HG02759 (cell line): ENCODE measurements at regions not wholly inside any gene's neighbourhood (a gene's known extent, or its start where the extent isn't known, plus 50 kb on each side); places are given as distances from the start of the nearest gene placed in this dataset.
A peak's percentile ranks its signal among the peaks of the same experiment; 100 is the strongest.
"Not testable (repeated sequence)": the region's sequence is repeated elsewhere in the genome, so short reads cannot be mapped to it uniquely, and the experiment has no call there.

Experiments used
- ATAC-seq: cut with Tn5 transposase; IDR thresholded peaks from one replicate; pipeline ENCODE4 v1.9.1; 2021; ENCODE audit warnings: mild to moderate bottlenecking, moderate library complexity; ENCODE audit not compliant: unreplicated experiment

DNA sequence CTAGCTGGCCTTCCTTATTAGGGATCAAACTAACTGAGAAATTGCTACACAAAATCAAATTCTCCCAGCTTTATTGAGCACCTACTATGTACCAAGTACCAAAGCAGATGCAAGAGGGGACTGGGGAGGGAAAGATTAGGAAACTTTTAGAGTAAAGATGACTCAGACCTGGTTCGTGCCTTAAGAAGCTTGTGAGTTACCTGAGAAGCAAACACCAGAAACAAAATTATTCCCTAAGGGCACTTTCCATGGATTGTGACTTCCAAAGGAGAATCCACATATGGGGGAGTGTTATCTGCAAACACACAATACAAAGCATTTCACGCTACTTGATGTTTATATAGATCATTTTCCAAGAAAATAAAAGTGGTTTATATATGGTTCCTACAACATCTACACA is 326.9 kb upstream of the HNRNPA3 start:
- no peak for ATAC-seq

DNA sequence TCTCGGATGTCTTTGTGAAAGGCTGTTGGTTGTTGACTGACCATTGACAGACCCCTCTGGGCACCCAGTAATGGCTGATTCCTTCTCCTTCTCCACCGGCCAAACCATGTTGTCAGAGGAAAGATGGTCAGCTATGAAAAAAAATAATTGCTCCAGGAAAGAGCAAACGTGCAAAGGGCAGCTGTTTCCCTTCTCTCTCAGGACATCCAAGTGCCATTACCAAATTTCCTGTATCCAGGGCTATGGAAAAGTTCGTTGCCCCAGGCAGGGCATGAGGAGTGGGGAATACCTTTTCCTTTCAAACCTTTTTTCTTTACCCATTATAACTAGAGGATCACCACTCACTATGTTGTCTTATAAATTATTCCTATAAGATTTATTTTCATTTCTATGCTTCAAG is 321.5 kb upstream of the HNRNPA3 start:
- no peak for ATAC-seq

DNA sequence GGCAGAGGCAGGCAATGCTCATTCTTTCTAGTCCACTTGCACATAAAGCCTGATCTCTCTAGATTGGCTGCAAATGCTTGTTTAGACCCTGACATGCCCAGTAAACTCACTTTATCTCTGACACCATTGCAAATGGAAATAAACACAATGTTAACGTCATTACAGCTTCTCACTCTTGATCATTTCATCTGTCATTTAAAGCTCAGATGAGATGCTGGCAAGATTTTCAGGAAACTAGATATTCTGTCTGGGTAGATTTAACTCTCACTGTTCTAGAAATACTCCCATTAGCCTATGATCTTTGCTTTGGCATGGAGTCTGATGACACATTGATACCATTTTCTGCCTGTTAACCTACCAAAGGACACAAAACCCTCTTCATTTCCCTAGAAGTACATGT is 320.7 kb upstream of the HNRNPA3 start:
- no peak for ATAC-seq

DNA sequence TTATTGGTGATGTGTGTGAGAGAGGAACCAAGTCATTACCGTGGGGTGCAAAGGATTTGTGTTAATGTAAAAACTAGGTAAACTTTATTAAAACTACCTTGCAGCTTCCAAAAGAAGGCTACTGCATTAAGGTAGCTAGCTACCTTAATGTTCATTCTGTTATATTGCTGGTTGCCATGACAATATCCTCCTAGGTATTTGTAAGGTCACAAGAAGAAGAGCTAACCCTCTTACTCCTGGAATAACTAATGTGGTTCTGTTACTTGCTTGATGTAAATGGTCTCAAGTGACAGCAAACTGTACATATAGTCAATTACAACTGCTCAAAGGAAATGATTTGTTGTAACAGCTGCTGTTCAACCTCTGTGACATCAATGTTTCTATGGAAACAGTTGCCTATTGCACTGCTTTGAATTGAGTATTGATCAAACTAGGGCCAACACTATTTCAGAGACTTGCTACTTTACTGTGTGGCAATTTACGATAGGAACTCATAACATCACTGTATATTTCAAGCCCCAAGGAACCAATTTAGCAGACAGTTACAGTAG is 319.8 kb upstream of the HNRNPA3 start:
- no peak for ATAC-seq

DNA sequence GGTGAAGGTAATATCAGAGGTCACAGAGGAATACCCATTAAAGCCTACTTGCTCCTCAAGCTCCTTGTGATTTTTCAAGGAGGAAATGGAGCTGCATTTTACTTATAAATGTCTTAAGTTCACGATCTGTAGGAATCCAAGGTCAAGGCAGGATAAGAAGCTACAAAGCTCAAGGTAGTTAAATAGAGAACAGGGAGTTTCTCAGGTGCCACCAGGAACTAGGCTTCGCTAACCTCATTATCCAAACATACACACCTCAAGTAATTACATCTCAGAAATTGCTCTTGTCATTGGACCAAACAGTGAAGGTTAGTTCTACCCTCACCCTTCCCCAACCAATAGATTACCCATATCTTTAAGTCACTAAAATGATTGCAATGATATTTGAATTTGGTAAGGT is 317.4 kb upstream of the HNRNPA3 start:
- no peak for ATAC-seq

DNA sequence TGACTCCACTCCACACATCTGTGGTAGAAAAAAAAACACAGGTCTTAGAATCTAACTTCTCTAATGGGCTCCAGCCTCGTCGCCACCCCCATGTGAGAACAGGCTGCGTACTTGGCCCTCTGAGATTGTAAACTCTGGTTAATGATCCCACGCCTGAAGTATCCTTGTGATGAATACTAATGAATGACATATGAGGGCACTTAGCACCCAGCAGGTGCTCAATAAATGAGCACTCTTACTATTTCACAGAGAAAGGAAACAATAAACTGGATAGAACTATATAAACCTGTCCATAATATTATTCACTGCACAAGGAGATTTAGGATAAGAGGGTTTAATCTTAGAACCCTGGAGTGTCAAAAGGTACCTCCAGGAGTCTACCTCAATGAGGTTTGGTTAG is 310.1 kb upstream of the HNRNPA3 start:
- no peak for ATAC-seq

DNA sequence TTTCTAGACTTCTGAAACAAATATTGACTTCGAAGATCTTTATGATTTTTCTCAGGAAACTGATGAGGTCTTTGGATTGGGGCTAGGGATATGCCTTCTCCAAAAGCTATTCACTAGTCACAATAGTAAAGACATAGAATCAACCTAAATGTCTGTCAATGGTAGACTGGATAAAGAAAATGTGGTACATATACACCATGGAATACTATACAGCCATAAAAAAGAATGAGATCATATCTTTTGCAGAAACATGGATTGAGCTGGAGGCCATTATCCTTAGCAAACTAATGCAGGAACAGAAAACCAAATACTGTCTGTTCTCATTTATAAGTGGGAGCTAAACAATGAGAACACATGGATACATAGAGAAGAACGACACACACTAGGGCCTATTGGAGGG is 308.5 kb upstream of the HNRNPA3 start:
- ATAC-seq: not testable (repeated sequence)

DNA sequence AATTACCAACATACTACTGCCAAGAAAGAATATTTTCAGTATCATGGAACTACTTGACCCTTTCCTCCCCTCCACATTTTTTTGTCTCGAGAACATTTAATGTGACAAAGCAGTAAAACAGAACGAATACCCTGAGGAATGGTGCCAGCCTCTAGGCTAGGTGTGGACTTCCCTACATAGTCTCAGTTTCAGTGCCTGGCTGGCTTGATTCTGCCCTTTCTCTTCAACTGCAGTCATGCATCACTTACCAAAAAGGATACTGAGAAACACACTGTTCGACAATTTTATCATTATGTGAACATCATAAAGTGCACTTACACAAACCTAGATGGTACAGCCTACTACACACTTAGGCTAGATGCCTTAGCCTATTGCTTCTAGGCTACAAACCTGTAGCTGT is 305.3 kb upstream of the HNRNPA3 start:
- no peak for ATAC-seq

DNA sequence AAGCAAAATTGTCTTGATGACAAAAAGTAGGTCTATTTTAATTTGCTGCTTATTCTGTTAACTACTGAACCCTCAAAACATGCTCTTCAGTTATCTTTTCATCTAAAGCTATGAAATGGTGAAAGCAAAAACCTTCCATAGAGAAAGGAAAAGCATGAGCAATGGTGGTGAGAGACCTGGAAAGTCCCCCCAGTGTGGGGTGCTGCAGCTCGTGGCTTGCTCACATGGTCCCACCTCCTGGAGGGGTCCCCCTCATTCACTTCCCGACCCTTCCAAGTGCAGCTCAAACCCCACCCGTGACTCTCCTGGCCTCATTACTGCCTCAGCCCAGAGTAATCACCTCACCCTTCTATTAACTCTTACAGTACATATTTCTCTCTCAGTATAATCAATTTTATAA is 301.8 kb upstream of the HNRNPA3 start:
- no peak for ATAC-seq

DNA sequence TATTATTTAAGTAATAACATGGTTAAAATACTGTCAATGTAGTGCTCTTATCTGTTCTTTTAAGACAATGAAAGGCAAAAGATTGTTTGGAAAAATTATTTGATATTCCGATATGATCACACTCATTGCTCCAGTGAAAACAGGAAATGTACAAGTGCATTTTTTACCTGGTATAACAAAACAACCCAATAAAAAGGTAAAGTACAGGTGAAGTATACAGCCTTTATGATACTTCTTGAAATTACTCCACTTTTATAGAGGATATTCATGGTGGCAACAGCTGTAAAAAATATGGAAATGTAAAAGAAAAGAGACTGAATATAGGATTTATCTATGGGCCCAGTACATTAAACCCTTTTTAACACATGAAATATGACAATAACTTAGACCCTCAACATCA is 298.6 kb upstream of the HNRNPA3 start:
- no peak for ATAC-seq

DNA sequence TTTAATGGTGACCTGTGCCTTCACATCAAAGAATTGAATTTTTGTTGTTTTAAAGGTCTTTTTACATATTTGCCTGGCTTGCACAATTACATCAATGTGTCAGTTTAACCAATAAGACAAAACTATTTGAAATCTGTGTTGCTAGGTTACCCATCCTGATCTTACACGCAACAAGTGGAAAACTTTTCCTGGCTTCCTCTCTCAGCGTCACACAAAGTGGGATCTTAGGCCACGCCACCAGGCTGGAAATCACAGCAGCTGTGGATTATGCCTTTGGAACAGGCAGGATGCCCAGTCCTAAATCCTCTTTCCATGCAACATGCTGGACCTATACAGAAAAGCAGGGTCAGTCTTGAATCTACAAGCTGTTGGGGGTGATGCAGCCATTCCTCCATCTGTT is 298.2 kb upstream of the HNRNPA3 start:
- ATAC-seq: no peak

DNA sequence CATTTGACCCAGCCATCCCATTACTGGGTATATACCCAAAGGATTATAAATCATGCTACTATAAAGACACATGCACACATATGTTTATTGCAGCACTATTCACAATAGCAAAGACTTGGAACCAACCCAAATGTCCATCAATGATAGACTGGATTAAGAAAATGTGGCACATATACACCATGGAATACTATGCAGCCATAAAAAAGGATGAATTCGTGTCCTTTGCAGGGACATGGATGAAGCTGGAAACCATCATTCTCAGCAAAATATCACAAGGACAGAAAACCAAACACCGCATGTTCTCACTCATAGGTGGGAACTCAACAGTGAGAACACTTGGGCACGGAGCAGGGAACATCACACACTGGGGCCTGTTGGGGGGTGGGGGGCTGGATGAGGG is 290.0 kb upstream of the HNRNPA3 start:
- not testable (repeated sequence) for ATAC-seq

DNA sequence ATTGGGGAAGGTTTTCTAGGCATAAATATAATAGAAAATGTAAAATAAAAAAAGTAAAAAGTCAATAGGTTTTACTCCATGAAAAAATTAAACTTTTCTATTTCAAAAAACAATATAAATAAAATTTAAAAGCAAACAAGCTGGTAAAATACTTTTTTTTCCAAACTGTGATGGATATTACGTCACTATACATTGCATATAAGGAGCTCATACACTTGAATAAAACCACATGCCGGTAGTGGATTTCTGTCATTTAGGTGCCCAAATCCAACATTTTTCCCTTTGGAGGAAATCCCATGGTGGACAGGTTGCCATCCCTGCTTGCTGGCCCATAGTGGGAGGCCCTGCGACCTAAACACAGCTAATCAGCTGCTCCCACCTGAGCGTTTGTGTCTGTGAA is 289.4 kb upstream of the HNRNPA3 start:
- no peak for ATAC-seq

DNA sequence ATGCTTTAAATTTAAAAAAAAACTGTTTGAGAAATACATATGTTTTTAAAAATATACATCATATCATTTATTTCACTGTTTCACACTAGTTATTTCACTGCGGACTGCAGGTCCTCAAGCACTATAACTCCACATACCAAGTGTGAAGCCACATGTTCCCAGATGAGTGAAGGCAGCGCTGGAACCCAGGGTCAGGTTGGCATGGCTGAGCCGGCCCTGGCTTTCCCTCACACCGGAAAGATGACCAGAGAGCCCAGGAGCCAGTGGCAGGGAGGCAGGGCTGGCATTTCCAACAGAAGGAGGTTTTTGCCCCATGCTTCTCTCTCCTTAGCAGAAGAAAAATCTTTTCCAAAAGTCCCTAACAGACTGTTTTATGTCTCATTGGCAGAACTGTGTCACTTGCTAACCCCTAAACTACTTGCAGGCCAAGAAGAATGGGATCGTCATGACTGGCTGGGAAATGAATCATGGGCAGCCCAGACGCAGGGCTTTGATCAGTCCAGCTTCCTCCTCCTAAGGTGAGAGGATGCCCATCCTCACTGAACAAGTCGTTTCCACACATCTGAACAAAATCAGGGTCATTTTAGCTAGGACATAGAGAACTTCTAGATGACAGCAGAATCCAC is 287.6 kb upstream of the HNRNPA3 start:
- no peak for ATAC-seq

DNA sequence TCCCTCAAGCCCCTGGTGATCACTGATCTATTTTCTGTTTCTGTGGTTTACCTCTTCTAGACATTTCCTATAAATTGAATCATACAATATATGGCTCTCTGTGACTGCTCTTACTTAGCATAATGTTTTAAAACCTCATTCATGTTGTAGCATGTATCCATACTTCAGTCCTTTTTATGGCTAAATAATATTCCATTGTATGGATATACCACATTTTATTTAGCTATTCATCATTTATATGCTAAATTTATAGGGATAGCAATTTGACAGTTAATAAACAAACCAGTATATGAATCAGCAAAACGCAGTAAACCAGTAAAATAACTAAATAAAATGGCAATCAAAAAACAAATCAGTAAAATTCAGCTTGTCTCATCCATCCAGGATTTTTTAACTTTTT is 286.1 kb upstream of the HNRNPA3 start:
- ATAC-seq: no peak

DNA sequence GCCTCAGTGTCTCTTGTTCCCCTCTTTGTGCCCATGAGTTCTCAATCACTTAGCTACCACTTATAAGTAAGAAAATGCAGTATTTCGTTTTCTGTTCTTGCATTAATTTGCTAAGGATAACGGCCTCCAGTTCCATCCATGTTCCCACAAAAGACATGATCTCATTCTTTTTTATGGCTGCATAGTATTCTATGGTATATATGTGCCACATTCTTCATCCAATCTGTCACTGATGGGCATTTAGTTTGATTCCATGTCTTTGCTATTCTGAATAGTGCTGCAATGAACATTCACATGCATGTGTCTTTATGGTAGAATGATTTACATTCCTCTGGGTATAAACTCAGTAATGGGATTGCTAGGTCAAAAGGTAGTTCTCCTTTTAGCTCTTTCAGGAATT is 283.2 kb upstream of the HNRNPA3 start:
- ATAC-seq: not testable (repeated sequence)

DNA sequence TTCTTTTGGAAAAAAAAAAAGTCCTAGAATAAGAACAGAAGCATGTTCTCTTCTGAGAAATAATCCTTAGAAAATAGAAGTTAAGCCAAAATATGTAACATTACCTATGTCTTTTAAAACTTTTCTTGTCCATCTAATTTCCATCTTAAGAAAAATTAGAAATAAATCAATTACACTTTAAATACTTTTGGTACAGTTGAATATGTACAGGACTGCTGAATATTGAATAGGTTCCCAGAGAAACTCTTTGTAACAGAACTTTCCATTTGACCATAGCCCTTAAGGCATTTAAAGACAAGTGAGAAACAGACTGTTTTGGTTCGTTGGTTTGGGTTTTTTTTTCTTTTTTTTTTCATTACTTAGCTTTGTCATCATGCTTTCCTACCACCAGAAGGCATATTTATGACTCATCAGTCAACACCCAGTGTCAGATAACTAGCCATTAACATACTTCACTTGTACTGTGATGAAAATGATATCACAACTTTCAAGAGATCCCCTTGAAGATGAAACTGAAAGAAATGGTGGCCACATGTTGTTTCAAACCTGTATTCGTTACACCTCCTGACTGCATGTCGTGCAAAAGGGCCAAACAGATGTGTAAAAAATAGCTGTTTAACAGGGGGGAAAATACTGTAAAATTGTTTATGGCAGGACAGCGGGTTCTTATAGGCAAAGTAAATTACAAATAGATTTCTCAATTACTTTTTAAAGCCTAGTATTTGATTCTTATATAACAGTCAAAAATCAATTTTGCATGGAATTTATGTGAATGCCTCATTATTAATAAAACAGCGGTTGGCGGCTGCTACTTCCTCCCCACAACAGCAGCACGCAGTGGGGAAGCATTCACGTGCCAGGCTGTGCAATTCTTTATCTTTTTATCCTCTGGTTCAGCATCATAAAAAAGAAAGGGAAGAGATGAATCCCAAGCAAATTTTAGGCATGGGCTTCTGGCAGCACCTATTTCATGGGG is 280.7 kb upstream of the HNRNPA3 start:
- ATAC-seq: peak; percentile 95

DNA sequence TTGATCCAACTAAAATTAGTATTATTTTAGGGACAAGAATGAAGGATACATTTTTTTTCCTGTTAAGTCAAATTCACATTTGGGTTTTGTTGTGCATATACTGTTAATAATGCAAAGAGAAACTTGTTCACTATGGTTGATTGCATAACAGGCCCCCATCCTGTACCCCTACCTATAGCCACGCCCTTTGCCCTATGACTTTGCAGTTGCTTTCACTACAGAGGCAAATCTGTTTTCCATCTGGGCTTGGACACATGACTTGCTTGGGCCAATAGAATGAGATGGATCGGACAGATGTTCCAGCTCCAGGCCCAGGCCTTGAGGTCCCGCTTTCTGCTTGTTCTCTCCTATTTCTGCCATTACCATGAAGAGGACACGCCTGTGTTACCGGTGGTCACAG is 278.5 kb upstream of the HNRNPA3 start:
- ATAC-seq: no peak

DNA sequence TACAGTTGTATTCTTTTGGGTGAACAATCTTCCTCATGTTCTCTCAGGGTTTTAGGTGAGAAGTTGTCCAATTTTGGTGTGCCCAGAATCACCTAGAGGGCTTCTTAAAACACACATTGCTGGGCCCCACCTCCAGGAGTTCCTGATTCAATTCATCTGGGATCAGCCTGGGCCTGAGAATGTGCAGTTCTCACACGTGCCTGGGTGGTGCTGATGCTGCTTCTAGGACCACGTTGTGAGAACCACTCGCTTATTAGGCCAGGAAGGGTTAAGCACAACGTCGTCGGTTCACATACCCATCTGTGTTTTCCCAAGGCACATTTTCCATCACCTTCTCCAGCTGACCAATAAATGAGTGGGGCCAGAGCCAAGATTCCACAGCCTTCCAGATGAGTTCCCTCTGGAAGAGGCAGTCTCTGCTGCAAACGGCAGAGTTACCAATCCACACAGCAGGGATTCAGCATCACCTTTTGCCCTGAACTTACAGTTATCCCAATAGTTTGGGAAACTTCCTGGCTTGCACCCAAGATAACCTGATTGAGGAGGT is 277.7 kb upstream of the HNRNPA3 start:
- no peak for ATAC-seq

DNA sequence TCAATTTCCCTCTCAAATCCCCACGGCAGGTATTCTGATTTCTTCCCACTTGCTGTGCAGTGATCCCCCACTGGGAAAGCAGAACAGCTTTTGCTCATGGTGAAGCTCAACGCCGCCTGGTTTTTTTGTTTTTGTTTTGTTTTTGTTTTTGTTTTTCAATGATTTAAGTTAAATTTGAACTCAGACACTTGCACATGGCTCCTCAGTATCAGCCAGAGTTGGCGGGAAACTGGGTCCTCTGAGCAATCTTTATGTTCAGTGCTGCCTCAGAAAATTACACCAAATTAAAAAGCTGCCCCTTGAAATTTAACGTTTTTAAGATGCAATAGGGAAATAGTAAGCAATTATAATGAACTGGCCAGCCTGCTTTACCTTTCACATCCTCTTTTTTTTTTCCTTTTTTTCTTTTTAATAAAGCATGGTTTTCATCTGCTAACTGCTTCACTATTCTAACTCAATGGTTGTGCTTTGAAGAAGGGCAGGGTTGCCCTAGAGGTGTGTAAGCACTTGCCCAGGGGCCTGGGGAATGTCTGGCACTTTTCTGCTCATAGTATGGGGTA is 277.0 kb upstream of the HNRNPA3 start:
- ATAC-seq: no peak

DNA sequence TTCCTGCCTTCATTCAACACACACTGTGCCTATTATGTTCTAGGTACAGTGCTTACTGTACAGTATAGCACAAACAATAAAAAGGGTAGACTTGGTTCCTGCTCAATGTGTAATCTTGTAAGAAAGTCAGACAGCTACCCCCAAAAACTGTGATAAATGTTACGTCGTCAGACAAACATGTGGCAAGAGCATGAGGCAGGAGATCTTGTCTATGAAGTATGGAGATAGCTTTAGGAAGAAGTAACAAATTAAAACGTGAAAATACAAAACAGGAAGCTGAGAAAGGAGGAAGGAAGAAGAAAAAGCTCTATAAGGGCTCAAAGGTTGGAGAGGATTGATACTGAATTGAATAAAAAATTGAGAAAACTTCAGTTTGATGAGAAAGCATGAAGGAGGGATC is 276.2 kb upstream of the HNRNPA3 start:
- ATAC-seq: no peak
